H1 (cell line): ENCODE measurements at regions not wholly inside any gene's neighbourhood (a gene's known extent, or its start where the extent isn't known, plus 50 kb on each side); places are given as distances from the start of the nearest gene placed in this dataset.

Experiments
- CBX5 ChIP-seq: fragments of 300-800, 300-1000 bp; sonication (generic); IDR thresholded peaks from 2 replicates; pipeline ENCODE4 v1.7.1; 2016; ENCODE audit warnings: antibody characterized with exemption, low read length, low read depth
- CHD1 ChIP-seq: IDR thresholded peaks from 2 replicates; pipeline ENCODE4 v1.6.1; 2012; ENCODE audit warnings: low read depth, low read length, improper control_type of control experiment
- EP300 ChIP-seq, 2 experiments: IDR thresholded peaks; 1 replicate in 1 of 2; 2 replicates in 1 of 2; pipeline ENCODE4 v1.6.1; 2011 to 2012; ENCODE audit warnings: low read depth in 2 of 2, low read length in 2 of 2, mild to moderate bottlenecking in 2 of 2, borderline replicate concordance in 1 of 2, inconsistent platforms in 1 of 2, moderate library complexity in 1 of 2
- PHF8 ChIP-seq: fragments of 200-600 bp; sonication (generic); conservative IDR thresholded peaks from 2 replicates; pipeline ENCODE4 v1.7.1; 2012; ENCODE audit warnings: low read depth, mild to moderate bottlenecking, inconsistent platforms, low read length, moderate library complexity
- POLR2A ChIP-seq, 2 experiments: IDR thresholded peaks; 1 replicate in 1 of 2; 2 replicates in 1 of 2; pipeline ENCODE4 v1.6.1; 2011; ENCODE audit warnings: low read depth in 2 of 2, low read length in 2 of 2, mild to moderate bottlenecking in 2 of 2; ENCODE audit errors: control extremely low read depth in 1 of 2
- POLR2AphosphoS5 ChIP-seq: IDR thresholded peaks from 2 replicates; pipeline ENCODE4 v1.6.1; 2011; ENCODE audit warnings: low read depth, low read length
- RBBP5 ChIP-seq: IDR thresholded peaks from 2 replicates; pipeline ENCODE4 v1.7.1; 2012; ENCODE audit warnings: low read depth, mild to moderate bottlenecking, inconsistent platforms, low read length, moderate library complexity, borderline replicate concordance
- SIX5 ChIP-seq: IDR thresholded peaks from 2 replicates; pipeline ENCODE4 v1.6.1; 2011; ENCODE audit warnings: mild to moderate bottlenecking, low read depth, low read length
- SP1 ChIP-seq: IDR thresholded peaks from 2 replicates; pipeline ENCODE4 v1.6.1; 2011; ENCODE audit warnings: low read depth, low read length
- TAF7 ChIP-seq: optimal IDR thresholded peaks from 2 replicates; pipeline ENCODE3; 2011; ENCODE audit warnings: low read depth, mild to moderate bottlenecking, inconsistent platforms, low read length, moderate library complexity, borderline replicate concordance
- YY1 ChIP-seq: IDR thresholded peaks from 2 replicates; pipeline ENCODE4 v1.6.1; 2011; ENCODE audit warnings: low read depth, mild to moderate bottlenecking, low read length
- TF ChIP-seq, protein P1 (sequence below): IDR thresholded peaks from 2 replicates; pipeline ENCODE4 v1.6.1; 2012; ENCODE audit warnings: inconsistent platforms
- TF ChIP-seq, protein P2 (sequence below), 3 experiments: IDR thresholded peaks; 1 replicate in 2 of 3; 2 replicates in 1 of 3; pipeline versions ENCODE4 v1.5.1 to v1.6.1; 2011; ENCODE audit warnings: low read length in 3 of 3, mild to moderate bottlenecking in 3 of 3, inconsistent platforms in 2 of 3, low read depth in 1 of 3, moderate library complexity in 1 of 3; ENCODE audit not compliant: insufficient read depth in 1 of 3; ENCODE audit errors: control extremely low read depth in 1 of 3

- TF ChIP-seq TAF7 (no peak), EP300 (IDR thresholded peaks at IDR 0.05; ENCODE audit: borderline replicate concordance in 1 of 2, low read depth in 2 of 2, low read length in 2 of 2) (no peak), YY1 (no peak), POLR2AphosphoS5 (no peak), POLR2A (IDR thresholded peaks at IDR 0.05; ENCODE audit: control extremely low read depth in 1 of 2, low read depth in 2 of 2, low read length in 2 of 2) (no peak), CHD1 (no peak), RBBP5 (no peak), SP1 (no peak), SIX5 (no peak), CBX5 (no peak), PHF8 (no peak)
- TF ChIP-seq, protein P1, sequence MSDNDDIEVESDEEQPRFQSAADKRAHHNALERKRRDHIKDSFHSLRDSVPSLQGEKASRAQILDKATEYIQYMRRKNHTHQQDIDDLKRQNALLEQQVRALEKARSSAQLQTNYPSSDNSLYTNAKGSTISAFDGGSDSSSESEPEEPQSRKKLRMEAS, result no peak
- TF ChIP-seq, protein P2, sequence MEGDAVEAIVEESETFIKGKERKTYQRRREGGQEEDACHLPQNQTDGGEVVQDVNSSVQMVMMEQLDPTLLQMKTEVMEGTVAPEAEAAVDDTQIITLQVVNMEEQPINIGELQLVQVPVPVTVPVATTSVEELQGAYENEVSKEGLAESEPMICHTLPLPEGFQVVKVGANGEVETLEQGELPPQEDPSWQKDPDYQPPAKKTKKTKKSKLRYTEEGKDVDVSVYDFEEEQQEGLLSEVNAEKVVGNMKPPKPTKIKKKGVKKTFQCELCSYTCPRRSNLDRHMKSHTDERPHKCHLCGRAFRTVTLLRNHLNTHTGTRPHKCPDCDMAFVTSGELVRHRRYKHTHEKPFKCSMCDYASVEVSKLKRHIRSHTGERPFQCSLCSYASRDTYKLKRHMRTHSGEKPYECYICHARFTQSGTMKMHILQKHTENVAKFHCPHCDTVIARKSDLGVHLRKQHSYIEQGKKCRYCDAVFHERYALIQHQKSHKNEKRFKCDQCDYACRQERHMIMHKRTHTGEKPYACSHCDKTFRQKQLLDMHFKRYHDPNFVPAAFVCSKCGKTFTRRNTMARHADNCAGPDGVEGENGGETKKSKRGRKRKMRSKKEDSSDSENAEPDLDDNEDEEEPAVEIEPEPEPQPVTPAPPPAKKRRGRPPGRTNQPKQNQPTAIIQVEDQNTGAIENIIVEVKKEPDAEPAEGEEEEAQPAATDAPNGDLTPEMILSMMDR (IDR thresholded peaks at IDR 0.05; ENCODE audit: control extremely low read depth in 1 of 3, insufficient read depth in 1 of 3, low read depth in 1 of 3, low read length in 3 of 3), result no peak
Measured at GRCh38 chr11:41982975-41983374, 523.5 kb upstream of the LRRC4C start.
